ENCODE measurements at regions not wholly inside any gene's neighbourhood (a gene's known extent, or its start where the extent isn't known, plus 50 kb on each side); places are given as distances from the start of the nearest gene placed in this dataset.
A peak's percentile ranks its signal among the peaks of the same experiment; 100 is the strongest.

DNA sequence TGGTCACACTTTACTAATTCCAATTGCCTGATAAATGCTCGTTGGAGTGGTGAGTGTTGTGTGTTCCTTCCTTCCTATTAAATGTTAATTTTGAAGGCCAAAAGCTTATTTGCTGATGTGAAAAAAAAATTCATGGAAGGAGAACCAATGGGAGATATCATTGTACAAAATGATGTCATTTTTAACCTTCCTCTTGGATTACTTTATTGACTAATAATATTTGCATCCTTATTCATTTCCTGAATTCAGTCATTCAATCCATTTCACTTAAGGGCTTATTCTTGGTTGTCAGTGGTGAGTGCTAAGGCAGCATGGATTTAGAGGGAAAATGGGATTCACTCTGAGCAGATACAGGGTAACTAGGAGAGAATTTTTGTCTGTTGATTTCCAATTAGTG, 216.0 kb upstream of the HTR2A start:
- peaks cover 3% of the 10 kb centered on the region for H3K9me3 Mint-ChIP-seq

GRCh38 chr13:47112205-47112902, 215.5 kb upstream of the HTR2A start:
- Mint-ChIP-seq H3K27ac (no peak overlapping the region), H3K27me3 (ENCODE audit: low read depth, poor library complexity) (peaks cover 2% of the 10 kb centered on the region), H3K36me3 (ENCODE audit: low read depth) (no peaks in the 10 kb centered on the region), H3K4me3 (no peak overlapping the region), H3K9me3 (peaks cover 3% of the 10 kb centered on the region), H3K4me1 (no peaks in the 10 kb centered on the region)
- DNase-seq: no peak
- TF ChIP-seq CTCF (IDR thresholded peaks at IDR 0.05): no peak

More for the DNA sequence above, 216.0 kb upstream of the HTR2A start:
- TF ChIP-seq CTCF (IDR thresholded peaks at IDR 0.05): no peak
- no peak for DNase-seq
- H3K27ac Mint-ChIP-seq: no peak overlapping the region
- H3K4me3 Mint-ChIP-seq: no peak overlapping the region
- peaks cover 2% of the 10 kb centered on the region for H3K27me3 Mint-ChIP-seq (ENCODE audit: low read depth, poor library complexity)
- peaks cover under 1% of the 10 kb centered on the region for H3K4me1 Mint-ChIP-seq
- no peaks in the 10 kb centered on the region for H3K36me3 Mint-ChIP-seq (ENCODE audit: low read depth)

- TF ChIP-seq CTCF (IDR thresholded peaks at IDR 0.05): no peak
- Mint-ChIP-seq H3K4me1 (no peaks in the 10 kb centered on the region), H3K36me3 (ENCODE audit: low read depth) (no peaks in the 10 kb centered on the region), H3K4me3 (no peak overlapping the region), H3K27ac (no peak overlapping the region), H3K9me3 (peaks cover 3% of the 10 kb centered on the region), H3K27me3 (ENCODE audit: low read depth, poor library complexity) (peaks cover 2% of the 10 kb centered on the region)
- no peak for DNase-seq
Measured at GRCh38 chr13:47111499-47111898, 214.6 kb upstream of the HTR2A start.

DNA sequence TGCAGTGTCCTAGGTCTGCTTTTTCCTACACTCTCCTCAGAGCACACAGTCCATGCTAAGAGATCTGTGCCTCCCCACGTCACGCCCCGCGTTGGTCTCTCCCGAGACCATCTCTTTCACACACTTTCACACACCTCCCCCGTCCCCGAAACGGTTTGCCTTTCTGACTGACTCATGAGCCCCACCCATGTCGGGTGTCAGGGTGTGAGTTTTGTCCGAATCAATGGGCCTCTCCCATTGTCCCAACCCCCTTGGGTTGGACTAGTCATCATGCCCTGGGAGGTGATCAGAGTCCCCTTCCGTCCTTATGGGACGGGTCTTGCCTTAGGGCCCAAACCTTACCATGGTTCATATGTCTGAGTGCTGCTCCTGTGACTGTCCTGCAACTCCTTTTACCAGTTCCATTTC, 214.0 kb upstream of the HTR2A start:
- DNase-seq: no peak
- TF ChIP-seq CTCF (IDR thresholded peaks at IDR 0.05): no peak
- H3K27ac Mint-ChIP-seq: peak overlapping the region; percentile 70
- H3K4me1 Mint-ChIP-seq: no peaks in the 10 kb centered on the region
- peaks cover 2% of the 10 kb centered on the region for H3K27me3 Mint-ChIP-seq (ENCODE audit: low read depth, poor library complexity)
- peaks cover 4% of the 10 kb centered on the region for H3K9me3 Mint-ChIP-seq
- no peak overlapping the region for H3K4me3 Mint-ChIP-seq
- H3K36me3 Mint-ChIP-seq (ENCODE audit: low read depth): no peaks in the 10 kb centered on the region

DNA sequence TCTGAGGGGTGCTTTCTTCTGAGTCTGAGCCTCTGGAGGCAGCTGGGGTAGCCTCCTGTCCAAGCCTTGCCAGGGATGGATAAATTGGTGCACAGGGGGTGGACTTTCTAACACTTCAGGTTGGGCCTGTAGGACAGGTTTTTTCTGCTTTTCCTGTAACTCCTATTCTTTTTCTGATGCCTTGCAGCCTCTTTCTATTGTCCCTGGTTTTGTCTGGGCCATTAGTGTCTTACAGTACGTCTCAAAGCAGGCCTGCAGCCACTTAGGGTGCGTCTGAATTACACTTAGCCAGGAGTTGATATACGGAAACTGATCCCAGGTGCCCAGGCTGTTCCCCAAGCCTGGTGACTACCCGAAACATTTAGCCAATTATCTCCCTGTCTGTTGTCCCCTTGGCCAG, 213.3 kb upstream of the HTR2A start:
- peak overlapping the region; percentile 81 for H3K27ac Mint-ChIP-seq
- no peak for TF ChIP-seq CTCF (IDR thresholded peaks at IDR 0.05)
- peaks cover 2% of the 10 kb centered on the region for H3K27me3 Mint-ChIP-seq (ENCODE audit: low read depth, poor library complexity)
- no peaks in the 10 kb centered on the region for H3K4me1 Mint-ChIP-seq
- DNase-seq: no peak
- H3K9me3 Mint-ChIP-seq: peaks cover 9% of the 10 kb centered on the region
- H3K4me3 Mint-ChIP-seq: no peak overlapping the region
- no peaks in the 10 kb centered on the region for H3K36me3 Mint-ChIP-seq (ENCODE audit: low read depth)

DNA sequence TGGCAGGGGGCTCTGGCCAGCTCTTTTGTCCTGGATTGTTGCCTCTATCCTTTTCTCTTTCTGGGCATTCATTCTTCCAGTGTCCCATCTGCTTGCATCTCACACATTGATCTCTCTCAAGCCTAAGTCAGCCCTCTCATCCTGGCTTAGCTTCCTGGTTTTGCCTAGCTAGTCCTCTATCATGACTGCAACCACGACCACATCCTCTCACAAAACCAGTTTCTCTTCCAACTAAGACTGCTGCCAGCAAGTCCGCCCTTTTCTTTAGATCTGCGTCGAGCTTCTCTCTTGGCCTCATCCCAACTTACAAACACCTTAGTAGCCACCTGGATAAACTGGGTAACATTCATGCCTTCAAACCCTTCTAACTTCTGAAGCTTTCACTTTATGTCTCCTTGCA, 212.2 kb upstream of the HTR2A start:
- H3K4me3 Mint-ChIP-seq: no peak overlapping the region
- no peak for TF ChIP-seq CTCF (IDR thresholded peaks at IDR 0.05)
- H3K27ac Mint-ChIP-seq: peak overlapping the region; percentile 26
- no peaks in the 10 kb centered on the region for H3K36me3 Mint-ChIP-seq (ENCODE audit: low read depth)
- no peaks in the 10 kb centered on the region for H3K4me1 Mint-ChIP-seq
- H3K27me3 Mint-ChIP-seq (ENCODE audit: low read depth, poor library complexity): peaks cover 2% of the 10 kb centered on the region
- peaks cover 16% of the 10 kb centered on the region for H3K9me3 Mint-ChIP-seq
- DNase-seq: no peak

All from nephron progenitor cell (in vitro differentiated cells).